ENCODE measurements at regions not wholly inside any gene's neighbourhood (a gene's known extent, or its start where the extent isn't known, plus 50 kb on each side); places are given as distances from the start of the nearest gene placed in this dataset.

GRCh38 chr9:28215536-28216299 is 642.4 kb upstream of the C9orf72 start:
- H2AK9ac ChIP-seq (replicated peaks; ENCODE audit: low read depth, low read length, poor library complexity), result no peak overlapping the region
- no TSS peak for BruUV-seq (replicated peaks)
- H3K56ac ChIP-seq (ENCODE audit: extremely low read depth, insufficient read depth, low read length), result no peak overlapping the region
- H4K20me1 ChIP-seq (ENCODE audit: insufficient read depth, low read length), result no peaks in the 10 kb centered on the region
- DNase-seq (no peak), ATAC-seq (ENCODE audit: low read depth) (no peak)
- no peaks in the 10 kb centered on the region for H3K4me1 ChIP-seq (ENCODE audit: control insufficient read depth, insufficient read depth, low read length)
- no peak overlapping the region for H3K14ac ChIP-seq (replicated peaks; ENCODE audit: low read depth, low read length)
- H2AK5ac ChIP-seq (ENCODE audit: low read depth, low read length), result no peak overlapping the region
- no peak overlapping the region for H4K91ac ChIP-seq (ENCODE audit: insufficient read depth, low read depth, low read length)
- H2AFZ ChIP-seq (replicated peaks; ENCODE audit: low read length, poor library complexity), result no peak overlapping the region
- H3K18ac ChIP-seq (ENCODE audit: low read depth, low read length), result no peak overlapping the region
- in situ Hi-C loops (cut with MboI; ENCODE audit: low sequenced_read_pairs) (no loop called here), dilution Hi-C loops (cut with HindIII; ENCODE audit: low sequenced_read_pairs, unreplicated experiment) (no loop called here), intact Hi-C loops (cut with micrococcal nuclease) (no loop called here)
- H3K79me1 ChIP-seq (ENCODE audit: low read depth in 1 of 2, low read length in 2 of 2), result no peaks in the 10 kb centered on the region
- no peak overlapping the region for H3K23ac ChIP-seq (ENCODE audit: low read depth, low read length)
- H2BK20ac ChIP-seq (ENCODE audit: low read depth, low read length), result no peak overlapping the region
- TF ChIP-seq BHLHE40 (IDR thresholded peaks at IDR 0.05; ENCODE audit: low read depth, low read length) (no peak), FOS (IDR thresholded peaks at IDR 0.05; ENCODE audit: low read depth, low read length) (no peak), MXI1 (IDR thresholded peaks at IDR 0.05; ENCODE audit: borderline replicate concordance, low read depth, low read length) (no peak)
- no peaks in the 10 kb centered on the region for H3K9me3 ChIP-seq (ENCODE audit: control insufficient read depth, insufficient read depth, low read length)
- no peak overlapping the region for H2BK120ac ChIP-seq (ENCODE audit: low read depth, low read length)
- no peaks in the 10 kb centered on the region for H3K27me3 ChIP-seq (ENCODE audit: control insufficient read depth, insufficient read depth, low read length)
- H3K4ac ChIP-seq (ENCODE audit: low read depth, low read length), result no peak overlapping the region
- WGBS, 2 experiments (ENCODE audit: extremely low coverage in 2 of 2, insufficient read length in 1 of 2), result 60% methylated on average over 1 of the region's 5 CpGs; no CpG with 5 or more reads in 1 of the 2 experiments
- no peak overlapping the region for H4K5ac ChIP-seq (ENCODE audit: low read depth, low read length)
- no peaks in the 10 kb centered on the region for H3K36me3 ChIP-seq (ENCODE audit: control insufficient read depth, insufficient read depth, low read length)
- no peak overlapping the region for H2BK15ac ChIP-seq (ENCODE audit: low read depth, low read length)
- H4K8ac ChIP-seq (ENCODE audit: low read depth in 2 of 2, low read length in 2 of 2), result no peak overlapping the region
- ChIA-PET POLR2A (ENCODE audit: unreplicated experiment) (no interaction called here), CTCF (no interaction called here)
- no peaks in the 10 kb centered on the region for H3K9me1 ChIP-seq (ENCODE audit: insufficient read depth, low read length)
- no peak overlapping the region for H3K4me3 ChIP-seq (ENCODE audit: insufficient read depth, low read depth, low read length)
- no peak overlapping the region for H3K9ac ChIP-seq (ENCODE audit: low read depth, low read length)
- no peak overlapping the region for H3K27ac ChIP-seq (ENCODE audit: insufficient read depth, low read length)
- H3K4me2 ChIP-seq (ENCODE audit: low read depth, low read length), result no peak overlapping the region
- H2BK5ac ChIP-seq (ENCODE audit: low read depth, low read length, poor library complexity, severe bottlenecking), result no peak overlapping the region
